Right ventricle myocardium superior (tissue), 1 donor: ENCODE measurements at regions not wholly inside any gene's neighbourhood (a gene's known extent, or its start where the extent isn't known, plus 50 kb on each side); places are given as distances from the start of the nearest gene placed in this dataset.

Source experiments
- ATAC-seq: fragments of 200-7000 bp; cut with Tn5 transposase; one replicate; pipeline ENCODE4 v1.9.1; 2020; ENCODE audit warnings: mild to moderate bottlenecking; ENCODE audit not compliant: poor library complexity
- DNase-seq: peaks from one replicate; pipeline ENCODE4 v3.0.0-alpha.2; 2020
- intact Hi-C: fragments of 100-400 bp; cut with DNase I; formaldehyde crosslinking; loops from one replicate; pipeline ENCODE4 v1.11.2; 2022
- donor health status: DM: no; HTN: yes; CAD: no; lungs with severe emphysema.

DNA sequence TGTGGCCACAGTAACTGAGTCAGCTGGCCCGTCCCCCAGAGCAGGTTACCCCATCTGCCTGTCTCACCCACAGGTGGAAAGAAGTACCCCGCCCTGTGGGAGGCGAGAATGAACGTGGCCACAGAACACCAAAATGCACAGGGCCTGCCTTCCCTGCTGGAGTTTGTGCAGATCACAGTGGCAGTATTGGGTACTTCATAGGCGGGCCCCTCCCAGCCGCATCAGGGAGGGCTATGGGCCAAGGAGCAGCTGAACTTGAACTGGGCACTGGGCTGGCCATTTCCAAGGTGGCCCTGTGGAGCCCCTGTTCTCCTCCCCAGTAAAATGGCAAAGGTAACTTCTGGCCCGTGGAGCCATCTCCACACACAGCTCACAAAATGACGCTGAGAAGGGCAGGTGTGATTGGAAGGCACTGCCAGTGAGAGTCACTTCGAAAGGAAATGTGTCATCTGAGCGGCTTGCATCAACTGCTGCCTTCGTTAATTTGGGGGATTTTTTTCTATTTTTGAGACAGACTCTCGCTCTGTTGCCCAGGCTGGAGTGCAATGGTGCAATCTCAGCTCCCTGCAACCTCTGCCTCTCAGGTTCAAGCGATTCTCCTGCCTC is 162.9 kb downstream of the ENGASE start:
- ATAC-seq, result no peak
- intact Hi-C loops, result no loop called here
- no peak for DNase-seq

DNA sequence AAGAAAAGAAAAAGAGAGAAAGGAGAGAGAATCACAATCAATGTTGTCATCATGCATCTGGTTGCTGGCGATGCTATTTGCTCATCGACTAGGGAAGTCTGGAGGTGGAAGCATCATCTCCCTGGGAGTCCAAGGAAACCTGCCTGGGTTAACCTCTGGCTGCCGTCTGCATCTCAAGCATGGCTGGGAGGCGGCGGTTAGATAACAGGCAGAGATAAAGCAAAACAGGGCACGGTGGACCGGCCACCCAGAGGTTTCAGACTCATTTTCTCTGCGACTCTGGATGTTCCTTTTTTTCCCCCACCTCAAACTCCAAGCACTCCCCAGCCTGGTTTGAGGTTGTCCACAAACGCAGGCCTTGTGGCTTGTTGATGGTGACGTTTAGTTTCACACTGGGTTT is 161.2 kb downstream of the ENGASE start:
- DNase-seq, result no peak
- no peak for ATAC-seq
- intact Hi-C loops, result no loop called here

GRCh38 chr17:79233916-79234551 is 159.4 kb downstream of the ENGASE start:
- DNase-seq, result no peak
- intact Hi-C loops, result no loop called here

DNA sequence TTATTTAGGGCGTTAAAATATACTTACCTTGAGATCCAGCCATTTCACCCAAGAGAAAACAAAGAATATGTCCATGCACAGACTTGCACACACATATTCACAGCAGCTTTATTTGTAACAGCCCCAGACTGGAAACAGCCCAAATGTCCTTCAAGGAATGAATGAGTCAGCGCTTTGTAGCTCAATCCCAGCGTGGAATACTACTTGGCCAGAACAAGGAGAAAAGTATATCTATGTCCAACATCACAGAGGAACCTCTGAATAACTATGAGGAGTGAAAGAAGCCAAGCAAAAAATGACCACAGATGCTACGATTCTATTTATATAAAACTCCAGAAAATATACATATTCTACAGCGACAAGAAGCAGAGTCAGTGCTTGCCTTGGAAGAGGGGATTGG is 158.3 kb downstream of the ENGASE start:
- DNase-seq (no peak), ATAC-seq (no peak)
- intact Hi-C loops, result no loop called here

More at GRCh38 chr17:79233916-79234551, 159.4 kb downstream of the ENGASE start:
- ATAC-seq, result no peak

- no peak for DNase-seq
- ATAC-seq, result no peak
- intact Hi-C loops, result no loop called here
Measured at GRCh38 chr17:79231766-79232287, 157.2 kb downstream of the ENGASE start.

DNA sequence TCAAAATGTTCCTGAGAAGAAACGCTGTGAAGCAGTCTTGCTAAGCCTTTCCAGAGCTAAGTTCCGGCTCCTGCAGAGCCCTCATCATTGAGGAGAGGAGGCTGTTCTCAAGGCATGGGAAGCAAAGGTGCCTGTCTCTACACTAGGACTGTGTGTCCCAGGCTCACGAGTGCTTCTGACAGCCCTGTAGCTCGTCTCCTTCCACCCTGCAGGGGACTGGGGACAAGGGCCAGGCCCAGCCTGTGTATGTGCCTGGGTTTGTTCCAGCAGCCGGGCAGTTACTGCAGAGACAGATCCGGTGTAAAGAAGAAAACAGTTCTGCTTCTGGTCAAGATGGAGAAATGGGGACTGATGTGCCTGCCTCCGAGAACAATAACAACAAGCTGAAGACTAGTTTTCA is 156.0 kb downstream of the ENGASE start:
- intact Hi-C loops, result no loop called here

GRCh38 chr17:79226037-79226436 is 151.4 kb downstream of the ENGASE start:
- DNase-seq, result no peak
- intact Hi-C loops, result no loop called here
- no peak for ATAC-seq

More for the DNA sequence above, 156.0 kb downstream of the ENGASE start:
- DNase-seq (no peak), ATAC-seq (no peak)

DNA sequence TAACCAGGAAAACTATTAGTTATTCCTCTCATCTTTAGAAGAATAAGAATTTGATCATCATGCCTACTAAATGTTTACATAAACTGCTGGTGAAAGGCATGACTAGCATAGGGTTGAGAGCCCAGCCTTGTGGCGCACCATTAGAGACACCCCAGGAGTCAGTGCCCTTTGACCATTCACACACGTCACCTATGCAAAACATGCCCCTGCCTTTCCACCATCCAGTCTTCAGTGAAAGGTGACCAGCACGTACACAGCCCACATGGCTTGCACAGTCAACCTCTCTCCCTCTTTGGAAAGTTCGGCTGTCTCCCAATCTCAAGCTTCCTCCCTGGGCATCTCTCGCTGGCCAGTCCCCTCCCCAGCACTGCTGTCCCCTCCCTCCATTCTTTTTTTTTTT is 150.3 kb downstream of the ENGASE start:
- DNase-seq (no peak), ATAC-seq (no peak)
- intact Hi-C loops, result no loop called here

DNA sequence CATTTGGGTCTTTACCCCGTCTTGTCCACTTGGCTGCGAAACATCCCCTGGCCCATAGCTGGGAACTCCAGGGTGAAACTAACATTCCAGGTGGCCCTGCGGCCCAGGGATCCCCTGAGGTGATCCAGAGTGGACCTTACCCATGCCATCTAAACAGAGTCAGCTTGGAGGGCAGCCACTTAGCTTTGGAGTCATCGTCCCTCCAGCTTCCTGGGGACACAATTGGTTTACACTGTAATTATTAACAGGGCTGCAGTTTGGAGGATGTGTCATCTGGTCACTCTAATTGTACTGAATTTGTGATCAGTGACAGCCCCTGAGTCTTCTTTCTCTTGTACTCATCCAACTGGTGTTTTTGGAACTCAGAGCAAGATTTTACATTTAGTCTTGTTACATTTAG is 149.9 kb downstream of the ENGASE start:
- ATAC-seq (no peak), DNase-seq (no peak)
- intact Hi-C loops, result no loop called here

- DNase-seq (no peak), ATAC-seq (no peak)
- intact Hi-C loops, result no loop called here
Measured at GRCh38 chr17:79223953-79224352, 149.3 kb downstream of the ENGASE start.

GRCh38 chr17:79223471-79223870 is 148.8 kb downstream of the ENGASE start:
- no peak for DNase-seq
- intact Hi-C loops, result no loop called here
- no peak for ATAC-seq

- ATAC-seq, result no peak
- intact Hi-C loops, result no loop called here
- DNase-seq, result no peak
Measured at GRCh38 chr17:79221597-79221996, 147.0 kb downstream of the ENGASE start.

- intact Hi-C loops, result no loop called here
- ATAC-seq (no peak), DNase-seq (no peak)
Measured at GRCh38 chr17:79220713-79221291, 146.2 kb downstream of the ENGASE start.

- ATAC-seq (no peak), DNase-seq (no peak)
- intact Hi-C loops, result no loop called here
Measured at GRCh38 chr17:79220201-79220712, 145.6 kb downstream of the ENGASE start.

GRCh38 chr17:79219208-79219935 is 144.7 kb downstream of the ENGASE start:
- DNase-seq (peak; percentile 24), ATAC-seq (no peak)
- intact Hi-C loops, result no loop called here

GRCh38 chr17:79218825-79219200 is 144.2 kb downstream of the ENGASE start:
- intact Hi-C loops, result no loop called here
- no peak for ATAC-seq
- DNase-seq, result peak; percentile 18

DNA sequence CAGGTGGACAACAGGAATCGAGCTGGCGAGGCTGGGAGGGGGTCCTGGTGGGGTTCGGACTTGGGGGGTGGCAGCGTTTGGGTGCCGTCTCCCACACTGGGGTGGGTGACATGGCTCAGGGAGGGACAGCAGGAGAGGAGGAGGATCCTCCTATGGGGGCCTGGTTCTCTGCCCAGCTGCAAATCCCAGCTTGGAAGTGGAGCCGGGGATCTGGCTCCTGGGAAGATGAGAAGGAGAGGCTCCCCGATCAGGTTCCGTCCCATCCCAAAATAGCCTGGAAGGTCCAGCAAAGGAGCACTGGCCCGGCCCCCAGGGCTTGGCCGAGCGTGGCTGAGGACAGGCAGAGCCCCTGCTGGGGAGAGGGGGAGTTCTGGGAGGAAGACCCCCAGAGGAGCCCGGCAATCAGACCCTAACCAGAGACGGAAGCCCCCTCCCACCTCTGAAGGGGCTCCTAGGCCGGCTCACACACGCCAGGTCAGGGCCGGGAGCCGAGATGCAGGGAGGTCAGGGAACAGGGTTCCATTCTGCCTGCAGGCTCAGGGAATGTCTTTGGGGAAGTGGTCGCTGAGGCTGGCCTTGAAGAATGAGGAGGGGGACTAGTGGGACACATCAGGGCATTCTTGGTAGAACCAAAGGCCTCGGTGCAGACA is 143.7 kb downstream of the ENGASE start:
- DNase-seq, result no peak
- no peak for ATAC-seq
- intact Hi-C loops, result no loop called here

DNA sequence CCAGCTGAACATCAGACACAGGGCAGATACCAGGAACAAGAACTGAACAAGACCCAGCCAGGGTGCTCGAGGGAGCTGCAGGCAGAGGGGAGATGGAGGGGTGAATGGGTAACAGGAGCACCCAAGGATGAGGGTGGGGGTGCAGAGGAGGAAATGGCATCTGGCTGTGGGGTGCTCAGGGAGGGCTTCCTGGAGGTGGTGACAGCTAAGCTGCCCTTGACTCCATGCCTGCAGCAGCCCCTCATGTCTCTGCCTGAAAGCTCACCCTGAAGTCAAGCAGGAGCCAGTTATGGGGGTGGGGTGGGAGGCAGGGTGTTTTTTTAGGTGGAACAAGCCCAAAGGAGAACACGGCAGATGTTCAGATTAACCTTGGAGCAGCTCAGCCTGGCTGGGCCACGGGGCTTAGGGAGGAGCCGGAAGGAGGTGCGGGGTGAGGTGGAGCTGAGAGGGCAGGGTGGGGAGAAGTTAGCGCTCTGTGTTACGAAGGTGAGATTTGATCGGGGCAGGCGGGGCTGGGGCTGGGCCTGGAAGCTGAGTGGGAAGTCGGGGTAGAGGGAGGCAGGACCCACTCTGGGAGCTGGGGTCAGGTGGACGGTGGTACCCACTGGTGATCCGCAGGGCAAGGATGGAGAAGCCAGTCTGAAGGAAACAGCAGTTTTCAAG is 143.0 kb downstream of the ENGASE start:
- no peak for DNase-seq
- intact Hi-C loops, result no loop called here
- no peak for ATAC-seq
